Neural cell (in vitro differentiated cells): ENCODE measurements at regions not wholly inside any gene's neighbourhood (a gene's known extent, or its start where the extent isn't known, plus 50 kb on each side); places are given as distances from the start of the nearest gene placed in this dataset.
"Not testable (repeated sequence)": the region's sequence is repeated elsewhere in the genome, so short reads cannot be mapped to it uniquely, and the experiment has no call there.

ENCODE experiments used
- H2AFZ ChIP-seq: fragments of 200-600, 300-800 bp; sonication (generic), shearing (Covaris generic); 2 replicates; pipeline ENCODE4 v1.6.0; 2014; ENCODE audit warnings: low read depth, mild to moderate bottlenecking, antibody characterized with exemption, low read length, moderate library complexity
- H3F3A ChIP-seq: fragments of 200-600 bp; shearing (Covaris generic); 2 replicates; pipeline ENCODE4 v1.6.1; 2016; ENCODE audit warnings: mild to moderate bottlenecking, moderate library complexity, mixed read lengths, antibody characterized with exemption, low read length; ENCODE audit not compliant: insufficient read depth, poor library complexity, severe bottlenecking
- H3K27ac ChIP-seq: fragments of 200-600, 300-800 bp; sonication (generic), shearing (Covaris generic); 2 replicates; pipeline ENCODE4 v1.5.1; 2014; ENCODE audit warnings: mild to moderate bottlenecking, low read length, moderate library complexity
- H3K27me3 ChIP-seq: fragments of 300-800, 200-600 bp; sonication (generic), shearing (Covaris generic); 2 replicates; pipeline ENCODE4 v1.6.0; 2014; ENCODE audit warnings: mild to moderate bottlenecking, low read depth, low read length, moderate library complexity; ENCODE audit not compliant: insufficient read depth
- H3K36me3 ChIP-seq: fragments of 300-800, 200-600 bp; sonication (generic), shearing (Covaris generic); 2 replicates; pipeline ENCODE4 v1.5.1; 2014; ENCODE audit warnings: mild to moderate bottlenecking, antibody characterized with exemption, low read length, moderate library complexity; ENCODE audit not compliant: insufficient read depth
- H3K4me2 ChIP-seq: fragments of 300-800, 200-600 bp; sonication (generic), shearing (Covaris generic); 2 replicates; pipeline ENCODE4 v1.6.0; 2014; ENCODE audit warnings: mild to moderate bottlenecking, low read length
- H3K4me3 ChIP-seq: fragments of 300-800, 200-600 bp; sonication (generic), shearing (Covaris generic); 2 replicates; pipeline ENCODE4 v1.5.1; 2014; ENCODE audit warnings: mild to moderate bottlenecking, low read length, moderate library complexity
- H3K79me2 ChIP-seq: fragments of 200-600 bp; shearing (Covaris generic); replicated peaks from 2 replicates; pipeline ENCODE4 v1.6.0; 2014; ENCODE audit warnings: mild to moderate bottlenecking, low read length, moderate library complexity; ENCODE audit not compliant: insufficient read depth
- H3K9ac ChIP-seq: fragments of 300-800, 200-600 bp; sonication (generic), shearing (Covaris generic); 2 replicates; pipeline ENCODE4 v1.6.1; 2016; ENCODE audit warnings: mild to moderate bottlenecking, low read length, mixed read lengths
- H3K9me2 ChIP-seq: fragments of 200-600 bp; shearing (Covaris generic); 2 replicates; pipeline ENCODE4 v1.6.1; 2016; ENCODE audit warnings: mild to moderate bottlenecking, low read length, mixed read lengths; ENCODE audit not compliant: insufficient read depth
- H3K9me3 ChIP-seq: fragments of 200-600, 300-800 bp; sonication (generic), shearing (Covaris generic); 2 replicates; pipeline ENCODE4 v1.6.1; 2016; ENCODE audit warnings: mild to moderate bottlenecking, mixed run types, low read length, moderate library complexity, mixed read lengths
- H4K20me1 ChIP-seq: fragments of 200-600 bp; shearing (Covaris generic); 2 replicates; pipeline ENCODE4 v1.6.1; 2016; ENCODE audit warnings: mild to moderate bottlenecking, mixed run types; ENCODE audit not compliant: insufficient read depth
- CTCF ChIP-seq: fragments of 450-650 bp; IDR thresholded peaks from 2 replicates; pipeline ENCODE4 v1.5.1; 2014; ENCODE audit warnings: antibody characterized with exemption, mild to moderate bottlenecking, moderate library complexity; ENCODE audit not compliant: poor library complexity, severe bottlenecking
- EP300 ChIP-seq: fragments of 450-650 bp; conservative IDR thresholded peaks from 2 replicates; pipeline ENCODE4 v1.6.1; 2014; ENCODE audit warnings: antibody characterized with exemption, mild to moderate bottlenecking, moderate library complexity; ENCODE audit not compliant: poor library complexity, severe bottlenecking
- EZH2 ChIP-seq: fragments of 200-600, 300-800 bp; shearing (Covaris generic), sonication (generic); IDR thresholded peaks from 2 replicates; pipeline ENCODE4 v1.6.1; 2014; ENCODE audit warnings: antibody characterized with exemption, low read length, borderline replicate concordance, mild to moderate bottlenecking; ENCODE audit not compliant: insufficient read depth, poor library complexity, severe bottlenecking
- MXI1 ChIP-seq: fragments of 450-650 bp; conservative IDR thresholded peaks from 2 replicates; pipeline ENCODE4 v1.6.1; 2014; ENCODE audit warnings: antibody characterized with exemption, mild to moderate bottlenecking; ENCODE audit not compliant: poor library complexity, severe bottlenecking
- POLR2AphosphoS5 ChIP-seq: IDR thresholded peaks from 2 replicates; pipeline ENCODE4 v1.6.1; 2012
- RAD21 ChIP-seq: fragments of 450-650 bp; conservative IDR thresholded peaks from 2 replicates; pipeline ENCODE4 v1.6.1; 2014; ENCODE audit warnings: antibody characterized with exemption, mild to moderate bottlenecking, moderate library complexity
- REST ChIP-seq: IDR thresholded peaks from 2 replicates; pipeline ENCODE4 v1.6.1; 2012; ENCODE audit warnings: borderline replicate concordance
- SMC3 ChIP-seq: fragments of 450-650 bp; conservative IDR thresholded peaks from 2 replicates; pipeline ENCODE4 v1.6.1; 2014; ENCODE audit warnings: antibody characterized with exemption, mild to moderate bottlenecking, moderate library complexity; ENCODE audit not compliant: poor library complexity
- TAF1 ChIP-seq: IDR thresholded peaks from 2 replicates; pipeline ENCODE4 v1.6.1; 2012; ENCODE audit warnings: low read depth

GRCh38 chr5:42268170-42268569, 155.1 kb upstream of the GHR start:
- H3K9me2 ChIP-seq, H3K27ac ChIP-seq, H3K27me3 ChIP-seq, H3K36me3 ChIP-seq, H3K9ac ChIP-seq, H3F3A ChIP-seq, H4K20me1 ChIP-seq, H3K79me2 ChIP-seq, H3K4me3 ChIP-seq, H3K4me2 ChIP-seq, H2AFZ ChIP-seq, H3K9me3 ChIP-seq: not testable (repeated sequence)

GRCh38 chr5:42268630-42269029, 154.6 kb upstream of the GHR start:
- H4K20me1 ChIP-seq = no peaks in the 10 kb centered on the region
- no peak overlapping the region for H3K27ac ChIP-seq
- no peaks in the 10 kb centered on the region for H3K9me2 ChIP-seq
- H3K9me3 ChIP-seq = no peaks in the 10 kb centered on the region
- no peak for TF ChIP-seq EZH2
- TF ChIP-seq RAD21 = no peak
- TF ChIP-seq CTCF = no peak
- TF ChIP-seq TAF1 = no peak
- no peak for TF ChIP-seq EP300
- TF ChIP-seq POLR2AphosphoS5 = no peak
- no peak for TF ChIP-seq SMC3
- TF ChIP-seq REST = no peak
- TF ChIP-seq MXI1 = no peak
- H3F3A ChIP-seq = no peaks in the 10 kb centered on the region
- no peak overlapping the region for H3K4me2 ChIP-seq
- no peak overlapping the region for H3K4me3 ChIP-seq
- H3K9ac ChIP-seq = no peak overlapping the region
- H3K79me2 ChIP-seq = no peaks in the 10 kb centered on the region
- H2AFZ ChIP-seq = no peak overlapping the region
- no peaks in the 10 kb centered on the region for H3K36me3 ChIP-seq
- H3K27me3 ChIP-seq = no peaks in the 10 kb centered on the region

GRCh38 chr5:42270771-42271170, 152.5 kb upstream of the GHR start:
- no peak for TF ChIP-seq EP300
- H3K4me2 ChIP-seq = no peak overlapping the region
- no peaks in the 10 kb centered on the region for H4K20me1 ChIP-seq
- H3K9me2 ChIP-seq = no peaks in the 10 kb centered on the region
- no peaks in the 10 kb centered on the region for H3K27me3 ChIP-seq
- no peaks in the 10 kb centered on the region for H3K9me3 ChIP-seq
- no peaks in the 10 kb centered on the region for H3F3A ChIP-seq
- H3K79me2 ChIP-seq = no peaks in the 10 kb centered on the region
- H2AFZ ChIP-seq = no peak overlapping the region
- no peak overlapping the region for H3K27ac ChIP-seq
- no peaks in the 10 kb centered on the region for H3K36me3 ChIP-seq
- no peak overlapping the region for H3K9ac ChIP-seq
- H3K4me3 ChIP-seq = no peak overlapping the region
